GM23338 (cell line): ENCODE measurements at regions not wholly inside any gene's neighbourhood (a gene's known extent, or its start where the extent isn't known, plus 50 kb on each side); places are given as distances from the start of the nearest gene placed in this dataset.

Source experiments
- ATAC-seq: fragments of 200-7000 bp; cut with Tn5 transposase; 3 replicates; pipeline ENCODE4 v1.9.1; 2020
- DNase-seq: peaks from one replicate; pipeline ENCODE4 v3.0.0-alpha.2; 2015; ENCODE audit warnings: low spot score
- H2AFZ ChIP-seq: fragments of 200-600 bp; sonication (generic); 2 replicates; pipeline ENCODE4 v1.8.0; 2016; ENCODE audit warnings: antibody characterized with exemption, mild to moderate bottlenecking, moderate library complexity
- H3F3A ChIP-seq: fragments of 200-600 bp; sonication (generic); replicated peaks from 2 replicates; pipeline ENCODE4 v1.8.0; 2017; ENCODE audit warnings: antibody characterized with exemption, mixed run types, low read depth
- H3K27ac ChIP-seq: fragments of 200-600 bp; sonication (generic); 2 replicates; pipeline ENCODE4 v1.6.1; 2016; ENCODE audit warnings: low read depth
- H3K27me3 ChIP-seq: fragments of 200-600 bp; sonication (generic); 2 replicates; pipeline ENCODE4 v1.8.0; 2016; ENCODE audit warnings: mild to moderate bottlenecking, mixed run types, moderate library complexity; ENCODE audit not compliant: insufficient read depth
- H3K36me3 ChIP-seq: fragments of 200-600 bp; sonication (generic); 2 replicates; pipeline ENCODE4 v1.8.0; 2016; ENCODE audit warnings: mild to moderate bottlenecking; ENCODE audit not compliant: insufficient read depth
- H3K4me1 ChIP-seq: fragments of 200-600 bp; sonication (generic); 2 replicates; pipeline ENCODE4 v1.8.0; 2016; ENCODE audit warnings: mild to moderate bottlenecking, moderate library complexity; ENCODE audit not compliant: insufficient read depth
- H3K4me2 ChIP-seq: fragments of 200-600 bp; sonication (generic); 2 replicates; pipeline ENCODE4 v1.7.1; 2017; ENCODE audit warnings: mixed run types
- H3K4me3 ChIP-seq: fragments of 200-600 bp; sonication (generic); 2 replicates; pipeline ENCODE4 v1.6.1; 2016; ENCODE audit warnings: mixed run types
- H3K79me2 ChIP-seq: fragments of 200-600 bp; sonication (generic); replicated peaks from 2 replicates; pipeline ENCODE4 v1.8.0; 2017; ENCODE audit warnings: mild to moderate bottlenecking; ENCODE audit not compliant: insufficient read depth
- H3K9me2 ChIP-seq: fragments of 200-600 bp; sonication (generic); 2 replicates; pipeline ENCODE4 v1.8.0; 2017; ENCODE audit not compliant: insufficient read depth
- H4K20me1 ChIP-seq: fragments of 200-600 bp; sonication (generic); replicated peaks from 2 replicates; pipeline ENCODE4 v1.8.0; 2017; ENCODE audit warnings: mild to moderate bottlenecking; ENCODE audit not compliant: insufficient read depth
- H3K27ac Mint-ChIP-seq: 2 replicates; pipeline ENCODE4 v1.8.0; 2020; ENCODE audit warnings: inconsistent platforms, mild to moderate bottlenecking, moderate library complexity, mixed read lengths
- H3K27me3 Mint-ChIP-seq: 3 replicates; pipeline ENCODE4 v1.8.0; 2022; ENCODE audit warnings: low read depth, mild to moderate bottlenecking, moderate library complexity, mixed read lengths, inconsistent platforms; ENCODE audit not compliant: insufficient read depth, poor library complexity
- H3K36me3 Mint-ChIP-seq: 3 replicates; pipeline ENCODE4 v1.8.0; 2021; ENCODE audit warnings: low read depth, mild to moderate bottlenecking, inconsistent platforms, moderate library complexity, mixed read lengths
- H3K4me1 Mint-ChIP-seq: 3 replicates; pipeline ENCODE4 v1.8.0; 2020; ENCODE audit warnings: mild to moderate bottlenecking, inconsistent platforms, mixed read lengths
- H3K4me3 Mint-ChIP-seq: 3 replicates; pipeline ENCODE4 v1.8.0; 2021; ENCODE audit warnings: moderate library complexity, mild to moderate bottlenecking, inconsistent platforms, mixed read lengths
- H3K9me3 Mint-ChIP-seq: 3 replicates; pipeline ENCODE4 v1.8.0; 2020; ENCODE audit warnings: moderate library complexity, mild to moderate bottlenecking, inconsistent platforms, mixed read lengths
- EZH2 ChIP-seq: fragments of 200-600 bp; sonication (generic); IDR thresholded peaks from one replicate; pipeline ENCODE4 v1.8.0; 2017; ENCODE audit warnings: antibody characterized with exemption, mild to moderate bottlenecking, low read depth; ENCODE audit not compliant: unreplicated experiment
- EZH2phosphoT487 ChIP-seq: fragments of 200-600 bp; sonication (generic); IDR thresholded peaks from one replicate; pipeline ENCODE4 v1.8.1; 2018; ENCODE audit warnings: antibody characterized with exemption; ENCODE audit not compliant: unreplicated experiment
- JUNB ChIP-seq: IDR thresholded peaks from one replicate; pipeline ENCODE4 v1.6.1; 2016; ENCODE audit warnings: antibody characterized with exemption; ENCODE audit not compliant: unreplicated experiment
- NANOG ChIP-seq: IDR thresholded peaks from 2 replicates; pipeline ENCODE4 v1.6.1; 2016; ENCODE audit warnings: antibody characterized with exemption, borderline replicate concordance
- POLR2AphosphoS5 ChIP-seq: IDR thresholded peaks from 2 replicates; pipeline ENCODE4 v1.6.1; 2016; ENCODE audit warnings: antibody characterized with exemption, low read depth
- STAT1 ChIP-seq: IDR thresholded peaks from one replicate; pipeline ENCODE4 v1.6.1; 2016; ENCODE audit warnings: antibody characterized with exemption; ENCODE audit not compliant: unreplicated experiment
- ZNF331 ChIP-seq: fragments of 250-450 bp; sonication (Bioruptor Pico); IDR thresholded peaks from 2 replicates; pipeline ENCODE4 v1.5.0; 2020; ENCODE audit warnings: low read depth, mild to moderate bottlenecking, moderate library complexity
- TF ChIP-seq, protein P1 (sequence below), 2 experiments: fragments of 200-600 bp in 1 of 2; sonication (generic) in 1 of 2; conservative IDR thresholded peaks; 2 replicates each; pipeline versions ENCODE4 v1.5.1 to v1.6.1; 2016 to 2017; ENCODE audit warnings: antibody characterized with exemption in 2 of 2, low read depth in 2 of 2, mild to moderate bottlenecking in 2 of 2, moderate library complexity in 1 of 2
- TF ChIP-seq, protein P2 (sequence below): fragments of 250-450 bp; sonication (Bioruptor Pico); IDR thresholded peaks from 2 replicates; pipeline ENCODE4 v1.5.0; 2020; ENCODE audit warnings: mild to moderate bottlenecking, moderate library complexity
- TF ChIP-seq, protein P3 (sequence below): IDR thresholded peaks from one replicate; pipeline ENCODE4 v1.6.1; 2018; ENCODE audit warnings: antibody characterized with exemption; ENCODE audit not compliant: unreplicated experiment
- TF ChIP-seq, protein P4 (sequence below): IDR thresholded peaks from 2 replicates; pipeline ENCODE4 v1.6.1; 2016; ENCODE audit warnings: antibody characterized with exemption

DNA sequence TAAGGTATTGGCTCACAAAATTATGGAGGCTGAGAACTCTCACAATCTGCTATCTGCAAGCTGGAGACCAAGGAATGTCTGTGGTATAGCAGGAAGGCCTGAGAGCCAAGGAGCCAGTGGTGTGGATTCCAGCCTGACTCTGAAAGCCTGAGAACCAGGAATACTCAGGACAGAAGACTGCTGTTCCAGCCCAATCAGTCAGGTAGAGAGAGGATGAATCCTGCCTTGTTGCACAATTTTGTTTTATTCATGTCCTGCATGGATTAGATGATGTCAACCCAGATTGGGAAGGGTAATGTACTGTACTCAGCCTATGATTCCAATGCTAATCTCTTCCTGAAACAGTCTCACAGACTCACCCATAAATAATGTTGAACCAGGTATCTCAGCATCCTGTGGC, 312.4 kb upstream of the KCNMB2 start (continued):
- TF ChIP-seq, protein P1, sequence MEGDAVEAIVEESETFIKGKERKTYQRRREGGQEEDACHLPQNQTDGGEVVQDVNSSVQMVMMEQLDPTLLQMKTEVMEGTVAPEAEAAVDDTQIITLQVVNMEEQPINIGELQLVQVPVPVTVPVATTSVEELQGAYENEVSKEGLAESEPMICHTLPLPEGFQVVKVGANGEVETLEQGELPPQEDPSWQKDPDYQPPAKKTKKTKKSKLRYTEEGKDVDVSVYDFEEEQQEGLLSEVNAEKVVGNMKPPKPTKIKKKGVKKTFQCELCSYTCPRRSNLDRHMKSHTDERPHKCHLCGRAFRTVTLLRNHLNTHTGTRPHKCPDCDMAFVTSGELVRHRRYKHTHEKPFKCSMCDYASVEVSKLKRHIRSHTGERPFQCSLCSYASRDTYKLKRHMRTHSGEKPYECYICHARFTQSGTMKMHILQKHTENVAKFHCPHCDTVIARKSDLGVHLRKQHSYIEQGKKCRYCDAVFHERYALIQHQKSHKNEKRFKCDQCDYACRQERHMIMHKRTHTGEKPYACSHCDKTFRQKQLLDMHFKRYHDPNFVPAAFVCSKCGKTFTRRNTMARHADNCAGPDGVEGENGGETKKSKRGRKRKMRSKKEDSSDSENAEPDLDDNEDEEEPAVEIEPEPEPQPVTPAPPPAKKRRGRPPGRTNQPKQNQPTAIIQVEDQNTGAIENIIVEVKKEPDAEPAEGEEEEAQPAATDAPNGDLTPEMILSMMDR (conservative IDR thresholded peaks at IDR 0.05; ENCODE audit: low read depth in 2 of 2): no peak
- TF ChIP-seq, protein P2, sequence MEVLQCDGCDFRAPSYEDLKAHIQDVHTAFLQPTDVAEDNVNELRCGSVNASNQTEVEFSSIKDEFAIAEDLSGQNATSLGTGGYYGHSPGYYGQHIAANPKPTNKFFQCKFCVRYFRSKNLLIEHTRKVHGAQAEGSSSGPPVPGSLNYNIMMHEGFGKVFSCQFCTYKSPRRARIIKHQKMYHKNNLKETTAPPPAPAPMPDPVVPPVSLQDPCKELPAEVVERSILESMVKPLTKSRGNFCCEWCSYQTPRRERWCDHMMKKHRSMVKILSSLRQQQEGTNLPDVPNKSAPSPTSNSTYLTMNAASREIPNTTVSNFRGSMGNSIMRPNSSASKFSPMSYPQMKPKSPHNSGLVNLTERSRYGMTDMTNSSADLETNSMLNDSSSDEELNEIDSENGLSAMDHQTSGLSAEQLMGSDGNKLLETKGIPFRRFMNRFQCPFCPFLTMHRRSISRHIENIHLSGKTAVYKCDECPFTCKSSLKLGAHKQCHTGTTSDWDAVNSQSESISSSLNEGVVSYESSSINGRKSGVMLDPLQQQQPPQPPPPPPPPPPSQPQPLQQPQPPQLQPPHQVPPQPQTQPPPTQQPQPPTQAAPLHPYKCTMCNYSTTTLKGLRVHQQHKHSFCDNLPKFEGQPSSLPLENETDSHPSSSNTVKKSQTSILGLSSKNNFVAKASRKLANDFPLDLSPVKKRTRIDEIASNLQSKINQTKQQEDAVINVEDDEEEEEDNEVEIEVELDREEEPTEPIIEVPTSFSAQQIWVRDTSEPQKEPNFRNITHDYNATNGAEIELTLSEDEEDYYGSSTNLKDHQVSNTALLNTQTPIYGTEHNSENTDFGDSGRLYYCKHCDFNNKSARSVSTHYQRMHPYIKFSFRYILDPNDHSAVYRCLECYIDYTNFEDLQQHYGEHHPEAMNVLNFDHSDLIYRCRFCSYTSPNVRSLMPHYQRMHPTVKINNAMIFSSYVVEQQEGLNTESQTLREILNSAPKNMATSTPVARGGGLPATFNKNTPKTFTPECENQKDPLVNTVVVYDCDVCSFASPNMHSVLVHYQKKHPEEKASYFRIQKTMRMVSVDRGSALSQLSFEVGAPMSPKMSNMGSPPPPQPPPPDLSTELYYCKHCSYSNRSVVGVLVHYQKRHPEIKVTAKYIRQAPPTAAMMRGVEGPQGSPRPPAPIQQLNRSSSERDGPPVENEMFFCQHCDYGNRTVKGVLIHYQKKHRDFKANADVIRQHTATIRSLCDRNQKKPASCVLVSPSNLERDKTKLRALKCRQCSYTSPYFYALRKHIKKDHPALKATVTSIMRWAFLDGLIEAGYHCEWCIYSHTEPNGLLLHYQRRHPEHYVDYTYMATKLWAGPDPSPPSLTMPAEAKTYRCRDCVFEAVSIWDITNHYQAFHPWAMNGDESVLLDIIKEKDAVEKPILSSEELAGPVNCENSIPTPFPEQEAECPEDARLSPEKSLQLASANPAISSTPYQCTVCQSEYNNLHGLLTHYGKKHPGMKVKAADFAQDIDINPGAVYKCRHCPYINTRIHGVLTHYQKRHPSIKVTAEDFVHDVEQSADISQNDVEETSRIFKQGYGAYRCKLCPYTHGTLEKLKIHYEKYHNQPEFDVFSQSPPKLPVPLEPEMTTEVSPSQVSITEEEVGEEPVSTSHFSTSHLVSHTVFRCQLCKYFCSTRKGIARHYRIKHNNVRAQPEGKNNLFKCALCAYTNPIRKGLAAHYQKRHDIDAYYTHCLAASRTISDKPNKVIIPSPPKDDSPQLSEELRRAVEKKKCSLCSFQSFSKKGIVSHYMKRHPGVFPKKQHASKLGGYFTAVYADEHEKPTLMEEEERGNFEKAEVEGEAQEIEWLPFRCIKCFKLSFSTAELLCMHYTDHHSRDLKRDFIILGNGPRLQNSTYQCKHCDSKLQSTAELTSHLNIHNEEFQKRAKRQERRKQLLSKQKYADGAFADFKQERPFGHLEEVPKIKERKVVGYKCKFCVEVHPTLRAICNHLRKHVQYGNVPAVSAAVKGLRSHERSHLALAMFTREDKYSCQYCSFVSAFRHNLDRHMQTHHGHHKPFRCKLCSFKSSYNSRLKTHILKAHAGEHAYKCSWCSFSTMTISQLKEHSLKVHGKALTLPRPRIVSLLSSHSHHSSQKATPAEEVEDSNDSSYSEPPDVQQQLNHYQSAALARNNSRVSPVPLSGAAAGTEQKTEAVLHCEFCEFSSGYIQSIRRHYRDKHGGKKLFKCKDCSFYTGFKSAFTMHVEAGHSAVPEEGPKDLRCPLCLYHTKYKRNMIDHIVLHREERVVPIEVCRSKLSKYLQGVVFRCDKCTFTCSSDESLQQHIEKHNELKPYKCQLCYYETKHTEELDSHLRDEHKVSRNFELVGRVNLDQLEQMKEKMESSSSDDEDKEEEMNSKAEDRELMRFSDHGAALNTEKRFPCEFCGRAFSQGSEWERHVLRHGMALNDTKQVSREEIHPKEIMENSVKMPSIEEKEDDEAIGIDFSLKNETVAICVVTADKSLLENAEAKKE (CRISPR knock-in tag): no peak
- TF ChIP-seq POLR2AphosphoS5: no peak
- no peak for TF ChIP-seq STAT1

DNA sequence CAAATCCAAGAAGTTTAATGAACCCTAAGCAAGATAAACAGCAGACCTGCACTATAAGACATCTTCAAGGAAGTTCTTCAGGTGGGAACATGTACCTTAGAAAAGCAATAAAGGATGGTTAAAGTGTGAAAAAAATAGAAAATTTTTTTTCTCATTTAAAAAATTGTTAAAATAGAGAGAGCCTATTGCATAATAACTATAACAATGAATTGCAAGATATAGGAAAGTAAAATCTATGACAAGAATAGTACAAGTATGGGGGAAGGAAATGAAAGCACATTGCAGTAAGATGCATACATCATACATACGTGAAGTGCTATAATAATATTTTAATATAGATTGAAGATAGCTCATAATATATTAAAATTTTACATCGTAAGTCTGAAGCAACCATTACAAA, 310.1 kb upstream of the KCNMB2 start:
- DNase-seq: no peak
- Histone ChIP-seq H3K4me3 (no peak overlapping the region), H3F3A (no peaks in the 10 kb centered on the region), H3K27me3 (no peaks in the 10 kb centered on the region), H3K27ac (no peak overlapping the region), H3K79me2 (no peaks in the 10 kb centered on the region), H3K4me2 (no peak overlapping the region), H2AFZ (no peak overlapping the region), H3K4me1 (no peaks in the 10 kb centered on the region), H3K36me3 (no peaks in the 10 kb centered on the region; the same call in 1 of the 2 replicates), H4K20me1 (no peaks in the 10 kb centered on the region), H3K9me2 (no peaks in the 10 kb centered on the region)
- H3K27me3 Mint-ChIP-seq: no peaks in the 10 kb centered on the region
- H3K4me1 Mint-ChIP-seq: no peaks in the 10 kb centered on the region
- peaks cover 19% of the 10 kb centered on the region; the same call in 2 of the 3 replicates for H3K36me3 Mint-ChIP-seq
- H3K4me3 Mint-ChIP-seq: no peak overlapping the region
- ATAC-seq: no peak
- no peak overlapping the region for H3K27ac Mint-ChIP-seq
- H3K9me3 Mint-ChIP-seq: peaks cover 20% of the 10 kb centered on the region; the same call in 2 of the 3 replicates
- TF ChIP-seq EZH2phosphoT487 (no peak), EZH2 (no peak), ZNF331 (CRISPR knock-in tag) (no peak), JUNB (no peak), NANOG (no peak)
- TF ChIP-seq, protein P1 (conservative IDR thresholded peaks at IDR 0.05; ENCODE audit: low read depth in 2 of 2): no peak
- TF ChIP-seq, protein P3, sequence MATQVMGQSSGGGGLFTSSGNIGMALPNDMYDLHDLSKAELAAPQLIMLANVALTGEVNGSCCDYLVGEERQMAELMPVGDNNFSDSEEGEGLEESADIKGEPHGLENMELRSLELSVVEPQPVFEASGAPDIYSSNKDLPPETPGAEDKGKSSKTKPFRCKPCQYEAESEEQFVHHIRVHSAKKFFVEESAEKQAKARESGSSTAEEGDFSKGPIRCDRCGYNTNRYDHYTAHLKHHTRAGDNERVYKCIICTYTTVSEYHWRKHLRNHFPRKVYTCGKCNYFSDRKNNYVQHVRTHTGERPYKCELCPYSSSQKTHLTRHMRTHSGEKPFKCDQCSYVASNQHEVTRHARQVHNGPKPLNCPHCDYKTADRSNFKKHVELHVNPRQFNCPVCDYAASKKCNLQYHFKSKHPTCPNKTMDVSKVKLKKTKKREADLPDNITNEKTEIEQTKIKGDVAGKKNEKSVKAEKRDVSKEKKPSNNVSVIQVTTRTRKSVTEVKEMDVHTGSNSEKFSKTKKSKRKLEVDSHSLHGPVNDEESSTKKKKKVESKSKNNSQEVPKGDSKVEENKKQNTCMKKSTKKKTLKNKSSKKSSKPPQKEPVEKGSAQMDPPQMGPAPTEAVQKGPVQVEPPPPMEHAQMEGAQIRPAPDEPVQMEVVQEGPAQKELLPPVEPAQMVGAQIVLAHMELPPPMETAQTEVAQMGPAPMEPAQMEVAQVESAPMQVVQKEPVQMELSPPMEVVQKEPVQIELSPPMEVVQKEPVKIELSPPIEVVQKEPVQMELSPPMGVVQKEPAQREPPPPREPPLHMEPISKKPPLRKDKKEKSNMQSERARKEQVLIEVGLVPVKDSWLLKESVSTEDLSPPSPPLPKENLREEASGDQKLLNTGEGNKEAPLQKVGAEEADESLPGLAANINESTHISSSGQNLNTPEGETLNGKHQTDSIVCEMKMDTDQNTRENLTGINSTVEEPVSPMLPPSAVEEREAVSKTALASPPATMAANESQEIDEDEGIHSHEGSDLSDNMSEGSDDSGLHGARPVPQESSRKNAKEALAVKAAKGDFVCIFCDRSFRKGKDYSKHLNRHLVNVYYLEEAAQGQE: no peak
- TF ChIP-seq, protein P4, sequence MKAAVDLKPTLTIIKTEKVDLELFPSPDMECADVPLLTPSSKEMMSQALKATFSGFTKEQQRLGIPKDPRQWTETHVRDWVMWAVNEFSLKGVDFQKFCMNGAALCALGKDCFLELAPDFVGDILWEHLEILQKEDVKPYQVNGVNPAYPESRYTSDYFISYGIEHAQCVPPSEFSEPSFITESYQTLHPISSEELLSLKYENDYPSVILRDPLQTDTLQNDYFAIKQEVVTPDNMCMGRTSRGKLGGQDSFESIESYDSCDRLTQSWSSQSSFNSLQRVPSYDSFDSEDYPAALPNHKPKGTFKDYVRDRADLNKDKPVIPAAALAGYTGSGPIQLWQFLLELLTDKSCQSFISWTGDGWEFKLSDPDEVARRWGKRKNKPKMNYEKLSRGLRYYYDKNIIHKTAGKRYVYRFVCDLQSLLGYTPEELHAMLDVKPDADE: no peak
